ENCODE measurements at regions not wholly inside any gene's neighbourhood (a gene's known extent, or its start where the extent isn't known, plus 50 kb on each side); places are given as distances from the start of the nearest gene placed in this dataset.

DNA sequence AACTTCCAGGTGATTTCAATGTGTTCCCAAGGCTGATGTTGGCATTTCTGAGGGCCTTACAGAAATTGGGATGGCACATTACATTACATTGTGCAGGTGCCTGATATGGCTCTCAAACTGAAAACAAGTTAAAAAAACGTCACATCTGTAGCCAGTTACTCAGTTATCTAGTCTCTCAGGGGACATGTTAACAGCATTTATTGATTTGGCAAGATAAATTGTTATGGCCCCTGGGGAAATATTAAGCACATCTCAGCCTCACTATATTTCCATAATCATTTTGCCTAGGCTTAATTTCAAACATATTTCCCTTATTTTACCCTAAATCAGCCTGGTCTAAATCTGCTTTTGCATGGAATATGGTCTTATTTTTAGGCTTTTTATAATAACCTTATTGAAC lies 290.0 kb downstream of the IL15 start:
- no peak for DNase-seq

- no peak for DNase-seq
Observed at GRCh38 chr4:141932490-141932889, 296.1 kb downstream of the IL15 start.

DNA sequence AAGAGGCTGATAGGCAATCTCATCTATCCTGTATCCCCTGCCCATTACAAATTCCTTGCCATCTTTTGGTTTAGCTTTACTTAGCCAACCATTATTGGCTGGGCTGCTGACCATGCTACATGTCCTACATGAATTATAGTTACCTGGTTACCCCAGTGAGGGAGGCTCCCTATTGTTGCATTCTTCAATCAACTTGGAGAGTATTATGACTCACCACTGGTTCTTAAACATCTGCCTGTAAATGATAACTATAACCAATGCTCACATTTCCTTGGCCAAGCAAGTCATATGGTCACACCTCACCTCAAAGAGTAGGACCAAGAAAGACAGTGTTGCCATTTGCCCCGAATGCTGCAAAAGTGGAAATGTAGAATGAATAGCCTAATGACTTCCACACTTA lies 297.6 kb downstream of the IL15 start:
- no peak for DNase-seq

GRCh38 chr4:141955696-141956095 lies 319.3 kb downstream of the IL15 start:
- DNase-seq: no peak

DNA sequence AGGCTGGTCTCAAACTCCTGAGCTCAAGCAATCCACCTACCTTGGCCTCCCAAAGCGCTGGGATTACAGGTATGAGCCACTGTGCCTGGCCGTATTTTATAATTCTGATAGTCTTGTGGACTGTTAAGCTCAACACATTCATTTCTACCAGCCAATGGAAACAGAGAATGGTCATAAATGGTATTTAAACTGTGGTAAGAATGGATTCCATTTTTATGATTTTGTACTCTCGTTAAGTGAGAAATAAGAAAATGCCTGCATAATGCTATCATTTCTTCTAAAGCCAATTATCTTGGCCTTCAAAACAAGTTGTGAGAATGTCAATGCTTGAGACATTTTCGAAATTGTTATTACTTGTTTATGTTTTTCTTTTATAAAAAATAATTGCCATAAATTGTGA lies 321.0 kb downstream of the IL15 start:
- no peak for DNase-seq

DNA sequence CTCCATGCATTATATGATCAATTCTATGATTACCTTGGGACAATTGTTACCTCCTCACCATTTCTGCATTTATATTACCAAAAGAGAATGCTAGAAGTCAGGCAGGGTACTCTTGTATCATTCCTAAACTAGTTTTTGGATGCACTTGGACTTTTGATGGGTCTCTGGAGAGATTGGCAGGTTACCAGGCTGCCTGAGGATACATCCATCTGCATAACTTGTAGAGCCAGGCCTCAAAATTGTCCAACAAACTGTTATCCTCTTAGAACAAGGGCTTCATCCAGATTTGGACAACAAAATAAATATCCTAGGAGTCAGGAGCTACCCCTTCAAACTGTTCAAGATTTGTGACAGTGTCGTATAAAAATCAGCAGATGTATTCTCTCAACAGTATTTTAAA lies 326.1 kb downstream of the IL15 start:
- DNase-seq: no peak

DNA sequence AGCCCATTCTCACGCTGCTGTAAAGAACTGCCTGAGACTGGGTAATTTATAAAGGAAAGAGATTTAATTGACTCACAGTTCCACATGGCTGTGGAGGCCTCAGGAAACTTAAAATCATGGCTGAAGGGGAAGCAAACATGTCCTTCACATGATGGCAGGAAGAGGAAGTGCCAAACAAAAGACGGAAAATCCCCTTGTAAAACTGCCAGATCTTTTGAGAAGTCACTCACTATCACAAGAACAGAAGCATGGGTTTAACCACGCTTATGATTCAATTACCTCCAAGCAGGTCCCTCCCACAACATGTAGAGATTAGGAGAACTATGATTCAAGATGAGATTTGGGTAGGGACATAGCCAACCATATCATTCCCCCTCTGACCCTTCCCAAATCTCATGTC lies 335.5 kb downstream of the IL15 start:
- DNase-seq: no peak

DNA sequence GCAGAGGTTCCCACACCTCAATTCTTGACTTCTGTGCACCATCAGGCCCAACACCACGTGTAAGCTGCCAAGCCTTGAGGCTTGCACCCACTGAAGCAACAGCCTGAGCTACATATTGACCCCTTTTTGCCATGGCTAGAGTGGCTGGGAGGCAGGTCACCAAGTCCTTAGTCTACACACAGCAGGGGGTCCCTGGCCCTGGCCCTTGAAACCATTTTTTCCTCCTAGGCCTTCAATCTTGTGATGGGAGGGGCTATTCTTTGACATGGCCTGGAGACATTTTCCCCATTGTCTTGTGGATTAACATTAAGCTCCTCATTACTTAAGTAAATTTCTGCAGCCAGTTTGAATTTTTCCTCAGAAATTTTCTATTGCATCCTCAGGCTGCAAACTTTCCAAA lies 336.6 kb downstream of the IL15 start:
- DNase-seq: no peak

All from NCI-H2029 treated with DMSO at 0.1 percent for 48 hours (cell line).